ENCODE measurements at regions not wholly inside any gene's neighbourhood (a gene's known extent, or its start where the extent isn't known, plus 50 kb on each side); places are given as distances from the start of the nearest gene placed in this dataset.

DNA sequence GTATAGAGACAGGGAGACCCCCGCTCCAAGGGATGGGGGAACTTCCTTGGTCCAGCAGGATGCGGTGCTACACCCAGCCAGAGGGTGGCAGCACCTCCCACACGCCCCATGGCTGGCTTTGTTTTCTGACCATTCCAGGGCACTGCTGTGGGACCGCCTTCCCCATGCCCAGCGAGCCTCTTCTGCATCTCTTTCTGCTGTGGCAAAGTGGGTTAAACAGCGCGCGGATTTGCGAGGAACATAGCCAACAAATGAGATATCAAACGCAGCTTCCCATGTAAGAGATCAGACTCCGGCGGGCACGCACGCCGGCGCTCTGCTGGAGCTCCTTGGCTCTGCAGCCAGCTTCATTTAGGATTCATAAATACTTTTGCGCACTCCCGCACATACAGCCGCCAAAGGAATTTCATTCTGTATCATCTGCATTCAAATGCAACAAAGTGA lies 485.8 kb upstream of the CADM1 start:
- Histone ChIP-seq H3K4me3 (ENCODE audit: low read length) (no peak overlapping the region), H3K9me2 (ENCODE audit: insufficient read depth, low read length) (no peaks in the 10 kb centered on the region), H3K27me3 (ENCODE audit: insufficient read depth, low read depth, low read length) (no peaks in the 10 kb centered on the region), H3K36me3 (ENCODE audit: insufficient read depth, low read length) (no peaks in the 10 kb centered on the region), H2AFZ (ENCODE audit: low read depth, low read length) (no peak overlapping the region), H3K27ac (ENCODE audit: low read length) (no peak overlapping the region), H3F3A (ENCODE audit: insufficient read depth, low read length, poor library complexity, severe bottlenecking) (no peaks in the 10 kb centered on the region), H3K79me2 (replicated peaks; ENCODE audit: insufficient read depth, low read length) (no peaks in the 10 kb centered on the region), H3K9me3 (ENCODE audit: low read length) (no peaks in the 10 kb centered on the region), H3K9ac (ENCODE audit: low read length) (no peak overlapping the region), H4K20me1 (ENCODE audit: insufficient read depth) (no peaks in the 10 kb centered on the region), H3K4me2 (ENCODE audit: low read length) (no peak overlapping the region)
- TF ChIP-seq REST (IDR thresholded peaks at IDR 0.05; ENCODE audit: borderline replicate concordance) (no peak), TAF1 (IDR thresholded peaks at IDR 0.05; ENCODE audit: low read depth) (no peak), EP300 (conservative IDR thresholded peaks at IDR 0.05; ENCODE audit: poor library complexity, severe bottlenecking) (no peak), RAD21 (conservative IDR thresholded peaks at IDR 0.05) (peak; percentile 27), MXI1 (conservative IDR thresholded peaks at IDR 0.05; ENCODE audit: poor library complexity, severe bottlenecking) (no peak), SMC3 (conservative IDR thresholded peaks at IDR 0.05; ENCODE audit: poor library complexity) (peak; percentile 23), EZH2 (IDR thresholded peaks at IDR 0.05; ENCODE audit: borderline replicate concordance, insufficient read depth, low read length, poor library complexity, severe bottlenecking) (no peak), POLR2AphosphoS5 (IDR thresholded peaks at IDR 0.05) (no peak)
- TF ChIP-seq, protein P1, sequence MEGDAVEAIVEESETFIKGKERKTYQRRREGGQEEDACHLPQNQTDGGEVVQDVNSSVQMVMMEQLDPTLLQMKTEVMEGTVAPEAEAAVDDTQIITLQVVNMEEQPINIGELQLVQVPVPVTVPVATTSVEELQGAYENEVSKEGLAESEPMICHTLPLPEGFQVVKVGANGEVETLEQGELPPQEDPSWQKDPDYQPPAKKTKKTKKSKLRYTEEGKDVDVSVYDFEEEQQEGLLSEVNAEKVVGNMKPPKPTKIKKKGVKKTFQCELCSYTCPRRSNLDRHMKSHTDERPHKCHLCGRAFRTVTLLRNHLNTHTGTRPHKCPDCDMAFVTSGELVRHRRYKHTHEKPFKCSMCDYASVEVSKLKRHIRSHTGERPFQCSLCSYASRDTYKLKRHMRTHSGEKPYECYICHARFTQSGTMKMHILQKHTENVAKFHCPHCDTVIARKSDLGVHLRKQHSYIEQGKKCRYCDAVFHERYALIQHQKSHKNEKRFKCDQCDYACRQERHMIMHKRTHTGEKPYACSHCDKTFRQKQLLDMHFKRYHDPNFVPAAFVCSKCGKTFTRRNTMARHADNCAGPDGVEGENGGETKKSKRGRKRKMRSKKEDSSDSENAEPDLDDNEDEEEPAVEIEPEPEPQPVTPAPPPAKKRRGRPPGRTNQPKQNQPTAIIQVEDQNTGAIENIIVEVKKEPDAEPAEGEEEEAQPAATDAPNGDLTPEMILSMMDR (IDR thresholded peaks at IDR 0.05; ENCODE audit: poor library complexity, severe bottlenecking): peak; percentile 44

DNA sequence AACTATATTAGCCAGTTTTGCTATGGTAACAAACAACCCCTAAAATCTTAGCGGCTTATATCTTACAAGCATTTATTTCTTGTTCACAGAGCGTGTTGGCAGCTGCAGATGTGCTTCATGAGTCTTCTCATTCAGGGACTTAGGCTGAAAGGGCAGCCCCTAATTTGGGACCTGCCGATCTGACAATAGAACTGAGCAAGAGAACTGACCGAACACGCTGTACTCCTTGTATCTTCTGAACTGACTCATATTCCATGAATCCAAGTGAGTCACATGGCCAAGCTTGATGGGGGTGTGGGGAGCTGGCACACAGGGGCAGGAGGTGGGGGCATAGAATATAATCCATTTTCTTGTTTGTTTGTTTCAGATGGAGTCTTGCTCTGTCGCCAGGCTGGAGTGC lies 481.7 kb upstream of the CADM1 start:
- Histone ChIP-seq H3K79me2 (replicated peaks; ENCODE audit: insufficient read depth, low read length) (no peaks in the 10 kb centered on the region), H3K4me3 (ENCODE audit: low read length) (no peak overlapping the region), H3K9ac (ENCODE audit: low read length) (no peak overlapping the region), H3K27me3 (ENCODE audit: insufficient read depth, low read depth, low read length) (no peaks in the 10 kb centered on the region), H4K20me1 (ENCODE audit: insufficient read depth) (no peaks in the 10 kb centered on the region), H3K9me3 (ENCODE audit: low read length) (no peaks in the 10 kb centered on the region), H3K36me3 (ENCODE audit: insufficient read depth, low read length) (no peaks in the 10 kb centered on the region), H3K4me2 (ENCODE audit: low read length) (no peak overlapping the region), H3K27ac (ENCODE audit: low read length) (no peak overlapping the region), H3F3A (ENCODE audit: insufficient read depth, low read length, poor library complexity, severe bottlenecking) (no peaks in the 10 kb centered on the region), H3K9me2 (ENCODE audit: insufficient read depth, low read length) (no peaks in the 10 kb centered on the region), H2AFZ (ENCODE audit: low read depth, low read length) (no peak overlapping the region)
- TF ChIP-seq, protein P1 (IDR thresholded peaks at IDR 0.05; ENCODE audit: poor library complexity, severe bottlenecking): no peak
- TF ChIP-seq MXI1 (conservative IDR thresholded peaks at IDR 0.05; ENCODE audit: poor library complexity, severe bottlenecking) (no peak), REST (IDR thresholded peaks at IDR 0.05; ENCODE audit: borderline replicate concordance) (no peak), TAF1 (IDR thresholded peaks at IDR 0.05; ENCODE audit: low read depth) (no peak)

Measured in neural cell (in vitro differentiated cells).